HG03469 (cell line): ENCODE measurements at regions not wholly inside any gene's neighbourhood (a gene's known extent, or its start where the extent isn't known, plus 50 kb on each side); places are given as distances from the start of the nearest gene placed in this dataset.

Experiments
- ATAC-seq: cut with Tn5 transposase; IDR thresholded peaks from one replicate; pipeline ENCODE4 v1.9.1; 2021; ENCODE audit warnings: mild to moderate bottlenecking, moderate library complexity, moderate number of reproducible peaks; ENCODE audit not compliant: unreplicated experiment

DNA sequence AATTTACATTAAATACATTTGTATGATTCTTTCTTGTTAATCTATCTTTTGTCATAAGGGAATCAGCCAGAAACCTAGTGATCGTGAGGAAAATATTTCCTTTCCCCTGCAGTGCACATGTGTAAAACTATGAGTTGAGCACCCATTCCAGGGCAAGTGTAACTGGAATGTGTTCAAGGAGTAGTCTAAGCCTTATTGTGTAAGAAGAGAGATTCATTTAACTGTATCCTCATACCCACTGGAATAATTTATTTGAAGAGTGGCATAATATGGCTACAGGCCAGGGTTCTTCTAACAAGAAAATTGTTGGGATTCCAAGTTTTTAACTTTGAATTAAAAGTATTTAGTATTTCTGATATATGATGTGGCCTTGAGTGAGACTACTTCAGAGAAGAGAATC, 1692.7 kb downstream of the EFNA5 start:
- ATAC-seq, result no peak

DNA sequence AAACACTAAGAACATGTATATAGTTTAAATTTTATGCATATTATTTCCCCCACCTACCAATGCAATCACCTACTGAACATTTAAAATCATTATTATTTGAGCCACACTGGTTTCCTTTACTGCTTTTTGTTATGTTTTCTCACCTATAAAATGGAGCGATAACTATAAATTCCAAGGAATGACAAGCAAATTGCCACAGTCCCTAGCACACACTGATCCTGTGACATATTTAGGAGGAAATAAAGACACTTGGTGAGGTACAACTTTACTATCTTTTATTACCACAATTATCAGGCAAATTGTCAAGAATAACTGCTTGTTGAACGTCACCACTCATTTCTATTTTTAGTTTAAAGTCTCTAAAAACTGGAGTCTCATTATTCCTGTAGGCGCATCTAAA, 1693.6 kb downstream of the EFNA5 start:
- no peak for ATAC-seq

- no peak for ATAC-seq
These were observed 1699.8 kb downstream of the EFNA5 start for GRCh38 chr5:105970919-105971318.

DNA sequence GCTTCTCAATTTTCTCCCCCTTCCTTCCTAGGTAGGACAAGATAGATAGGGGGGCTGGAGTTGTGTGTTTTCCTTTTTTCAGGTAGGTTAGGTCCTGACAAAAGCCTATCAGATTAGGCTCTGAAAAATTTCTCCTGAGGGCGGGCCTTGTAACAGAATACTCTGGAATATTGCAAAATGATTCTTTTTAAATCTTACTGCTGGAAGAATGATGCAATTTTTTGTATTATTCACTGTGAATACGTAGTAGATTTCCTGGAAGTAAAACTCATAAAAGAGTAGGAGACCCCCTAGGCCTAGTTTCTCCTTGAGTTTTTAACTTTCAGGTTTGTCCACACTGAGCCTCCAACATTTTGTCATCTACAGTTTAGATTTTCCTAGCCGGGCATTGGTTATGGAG, 1701.8 kb downstream of the EFNA5 start:
- no peak for ATAC-seq

DNA sequence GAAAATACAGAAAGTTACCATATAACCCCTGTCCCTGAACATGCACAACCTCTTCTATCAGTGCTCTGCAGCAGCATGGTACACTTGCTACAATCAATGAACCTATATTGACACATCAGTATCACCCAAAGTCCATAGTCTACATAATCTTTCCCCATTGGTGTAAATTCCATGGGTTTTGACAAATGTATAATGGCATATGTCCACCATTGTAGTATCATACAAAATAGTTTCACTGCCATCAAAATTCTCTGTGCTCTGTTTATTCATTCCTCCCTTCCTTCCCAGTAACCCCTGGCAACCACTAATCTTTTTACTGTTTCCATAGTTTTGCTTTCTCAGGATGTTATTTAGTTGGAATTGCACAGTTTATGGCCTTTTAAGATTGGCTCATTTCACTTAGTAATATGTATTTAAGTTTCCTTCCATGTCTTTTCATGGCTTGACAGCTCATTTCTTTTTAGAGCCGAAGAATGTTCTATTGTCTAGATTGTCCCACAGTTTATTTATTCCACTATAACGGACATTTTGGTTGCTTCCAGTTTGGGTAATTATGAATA, 1707.0 kb downstream of the EFNA5 start:
- no peak for ATAC-seq

GRCh38 chr5:105961572-105961971, 1709.2 kb downstream of the EFNA5 start:
- ATAC-seq, result no peak

DNA sequence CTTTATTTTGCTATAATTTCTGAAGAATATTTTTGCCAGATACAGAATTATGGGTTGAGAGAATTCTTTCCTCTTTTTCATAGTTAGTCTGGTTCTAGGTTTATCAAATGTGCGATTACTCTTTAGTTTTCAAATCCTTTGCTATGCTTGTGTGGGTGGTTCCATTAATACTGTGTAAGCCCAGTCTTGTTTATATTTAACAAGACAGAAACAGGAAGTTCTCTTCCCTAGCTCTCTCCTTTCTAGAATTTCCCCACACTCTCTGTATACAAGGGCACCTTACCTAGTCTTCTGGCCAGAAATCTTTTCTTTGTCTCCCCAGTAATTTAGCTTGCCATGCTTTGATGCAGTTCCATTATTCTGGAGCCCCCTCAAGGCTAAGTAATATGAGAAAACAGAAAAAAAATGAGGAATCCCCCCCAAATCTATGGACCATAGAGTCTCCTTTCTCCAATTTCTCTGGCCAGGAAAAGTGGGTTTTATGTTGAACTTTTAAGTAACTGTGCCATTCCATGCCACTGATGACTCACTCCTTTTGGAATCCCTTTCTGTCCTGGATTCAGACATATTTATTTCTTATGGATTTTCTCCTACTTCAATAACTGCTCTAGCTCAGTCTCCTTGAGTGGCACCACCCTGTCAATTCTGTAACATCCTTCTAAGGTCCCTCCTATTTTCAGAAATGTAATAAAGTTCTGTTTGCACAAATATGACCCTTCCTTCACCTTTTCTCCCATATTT, 1714.1 kb downstream of the EFNA5 start:
- no peak for ATAC-seq

- no peak for ATAC-seq
These were observed 1716.4 kb downstream of the EFNA5 start for GRCh38 chr5:105954341-105954740.

DNA sequence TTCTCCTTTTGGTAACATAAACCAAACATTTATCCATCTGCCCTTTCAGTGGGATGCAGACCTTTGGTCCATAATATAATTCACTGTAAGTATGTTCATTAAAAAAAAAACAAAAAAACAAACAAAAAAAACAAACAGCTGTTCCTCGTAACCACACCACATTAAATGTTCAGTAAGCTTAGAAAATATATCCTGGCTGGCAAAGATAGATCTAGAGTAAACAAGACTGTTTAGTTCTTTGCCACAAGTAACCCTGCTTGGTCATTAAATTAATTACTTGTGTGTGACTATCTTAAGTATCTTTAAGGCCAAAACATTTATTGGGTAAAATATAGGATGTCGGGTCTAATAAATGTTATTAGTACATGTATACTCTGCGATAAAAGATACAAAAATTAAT, 1717.1 kb downstream of the EFNA5 start:
- no peak for ATAC-seq

- ATAC-seq, result no peak
These were observed 1717.9 kb downstream of the EFNA5 start for GRCh38 chr5:105952875-105953274.

- no peak for ATAC-seq
These were observed 1723.3 kb downstream of the EFNA5 start for GRCh38 chr5:105947461-105947860.

- ATAC-seq, result no peak
These were observed 1725.3 kb downstream of the EFNA5 start for GRCh38 chr5:105945203-105945972.

DNA sequence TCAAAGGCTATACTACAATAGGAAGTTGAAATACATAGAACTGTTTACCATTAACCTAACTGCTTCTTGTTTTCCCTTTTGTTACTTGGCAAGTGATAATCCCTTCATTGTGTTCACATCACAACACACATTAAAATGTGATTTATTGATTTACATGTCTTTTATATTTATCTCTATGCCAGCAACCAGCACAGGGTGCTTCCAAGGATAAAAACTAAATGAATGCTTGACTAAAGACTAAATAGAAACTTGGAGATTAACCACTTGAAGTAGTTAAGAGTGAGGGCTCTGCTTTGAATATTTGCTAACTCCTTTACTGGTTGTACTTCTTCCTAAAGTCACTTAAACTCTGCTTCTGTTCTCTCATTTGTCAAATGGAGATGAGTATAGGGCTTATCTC, 1730.6 kb downstream of the EFNA5 start:
- no peak for ATAC-seq

GRCh38 chr5:105934171-105934570, 1736.6 kb downstream of the EFNA5 start:
- no peak for ATAC-seq

DNA sequence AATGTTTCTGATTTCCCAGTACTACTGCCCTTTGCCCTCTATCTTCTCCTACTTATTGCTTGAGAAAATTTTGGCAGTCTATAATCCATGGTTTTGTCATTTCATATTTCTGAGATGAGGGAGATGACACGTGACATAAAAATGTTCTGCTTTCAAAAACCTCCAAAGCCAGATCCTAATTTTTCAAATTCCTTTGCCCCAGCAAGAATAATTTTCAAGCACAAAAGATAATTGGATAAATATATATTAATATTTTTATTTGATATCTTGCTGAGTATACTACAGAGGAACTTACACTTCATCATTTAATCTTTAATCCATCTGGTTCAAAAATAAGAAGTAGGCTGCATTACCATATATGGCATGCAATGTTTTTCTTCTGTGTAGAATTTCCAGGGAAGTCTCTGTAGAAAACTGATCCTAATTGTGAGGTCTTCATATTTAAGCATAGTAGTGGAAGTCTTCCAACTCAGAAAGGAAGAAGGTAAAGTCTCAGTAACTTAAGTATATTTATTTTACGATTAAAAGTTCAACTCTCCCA, 1738.8 kb downstream of the EFNA5 start:
- ATAC-seq, result no peak

- ATAC-seq, result no peak
These were observed 1740.9 kb downstream of the EFNA5 start for GRCh38 chr5:105929858-105930257.

DNA sequence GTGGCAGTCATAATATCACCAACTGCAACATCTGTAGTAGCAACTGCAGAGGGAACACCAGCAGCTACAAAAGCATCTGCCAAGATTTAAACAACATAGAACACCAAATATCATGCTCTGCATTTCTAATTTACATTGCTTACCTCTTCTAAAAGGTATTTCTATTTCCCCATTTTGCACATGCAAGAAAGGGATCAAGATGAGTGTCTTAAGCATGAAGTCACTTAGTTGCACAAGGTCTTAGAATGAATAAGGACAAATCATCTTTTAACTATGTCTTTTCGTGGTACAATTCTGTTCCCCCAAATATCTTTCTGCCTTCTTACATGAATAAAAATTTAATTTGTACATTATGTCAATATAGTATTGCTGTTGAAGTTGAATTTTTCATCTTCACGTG, 1746.4 kb downstream of the EFNA5 start:
- no peak for ATAC-seq

DNA sequence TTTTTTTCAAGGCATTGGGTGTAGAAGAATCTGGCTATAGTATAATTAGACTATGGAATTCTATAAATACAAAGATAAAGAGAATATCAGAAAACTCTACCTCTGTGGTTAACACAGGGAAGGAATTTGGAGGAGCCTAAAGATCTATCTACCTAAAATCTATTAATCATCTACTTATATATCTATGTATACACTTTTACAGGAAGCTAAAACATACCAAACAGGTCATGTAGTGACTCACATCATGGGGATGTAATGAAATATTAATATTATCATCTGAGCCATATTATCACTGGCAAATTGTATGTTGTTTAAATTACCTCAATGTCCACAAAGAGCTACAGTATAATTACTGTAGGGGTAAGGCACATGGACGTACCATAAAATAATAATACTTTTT, 1748.2 kb downstream of the EFNA5 start:
- ATAC-seq, result no peak

- ATAC-seq, result no peak
These were observed 1748.7 kb downstream of the EFNA5 start for GRCh38 chr5:105922080-105922479.

GRCh38 chr5:105917189-105917588, 1753.5 kb downstream of the EFNA5 start:
- no peak for ATAC-seq

- ATAC-seq, result no peak
These were observed 1763.7 kb downstream of the EFNA5 start for GRCh38 chr5:105907016-105907415.

GRCh38 chr5:105905392-105905791, 1765.3 kb downstream of the EFNA5 start:
- no peak for ATAC-seq
